ENCODE measurements at regions not wholly inside any gene's neighbourhood (a gene's known extent, or its start where the extent isn't known, plus 50 kb on each side); places are given as distances from the start of the nearest gene placed in this dataset.

GRCh38 chr15:94930960-94931359 lies 699.6 kb downstream of the MCTP2 start:
- no peaks in the 10 kb centered on the region for H3K9me3 ChIP-seq (replicated peaks; ENCODE audit: insufficient read depth, low read length)
- TF ChIP-seq CTCF (IDR thresholded peaks at IDR 0.05; ENCODE audit: low read length) = no peak
- no peak for TF ChIP-seq EZH2phosphoT487 (IDR thresholded peaks at IDR 0.05; ENCODE audit: low read length)
- no peak for TF ChIP-seq EZH2 (optimal IDR thresholded peaks at IDR 0.05; ENCODE audit: low read depth, low read length)
- H3K79me2 ChIP-seq (ENCODE audit: low read length) = no peaks in the 10 kb centered on the region
- H3K4me2 ChIP-seq (ENCODE audit: low read depth, low read length) = no peak overlapping the region
- H3K4me3 ChIP-seq (ENCODE audit: low read length) = no peak overlapping the region
- H3K36me3 ChIP-seq (replicated peaks; ENCODE audit: insufficient read depth, low read length) = no peaks in the 10 kb centered on the region
- H3F3A ChIP-seq (ENCODE audit: insufficient read depth, low read length) = no peaks in the 10 kb centered on the region
- H3K9me2 ChIP-seq (replicated peaks; ENCODE audit: insufficient read depth, low read length) = no peaks in the 10 kb centered on the region
- H3K9ac ChIP-seq (ENCODE audit: low read length) = no peak overlapping the region
- H3K4me1 ChIP-seq (ENCODE audit: low read length) = no peaks in the 10 kb centered on the region
- no peaks in the 10 kb centered on the region for H3K27me3 ChIP-seq (replicated peaks; ENCODE audit: insufficient read depth, low read length)
- no peak overlapping the region for H2AFZ ChIP-seq (ENCODE audit: low read length)
- H3K27ac ChIP-seq (ENCODE audit: low read length) = no peak overlapping the region
- no peak for DNase-seq
- H4K20me1 ChIP-seq (ENCODE audit: insufficient read depth, low read length) = no peaks in the 10 kb centered on the region

- no peaks in the 10 kb centered on the region for H4K20me1 ChIP-seq (ENCODE audit: insufficient read depth, low read length)
- H3K36me3 ChIP-seq (replicated peaks; ENCODE audit: insufficient read depth, low read length) = no peaks in the 10 kb centered on the region
- no peaks in the 10 kb centered on the region for H3K27me3 ChIP-seq (replicated peaks; ENCODE audit: insufficient read depth, low read length)
- H3K9ac ChIP-seq (ENCODE audit: low read length) = no peak overlapping the region
- H3K27ac ChIP-seq (ENCODE audit: low read length) = no peak overlapping the region
- H3K79me2 ChIP-seq (ENCODE audit: low read length) = no peaks in the 10 kb centered on the region
- no peaks in the 10 kb centered on the region for H3K9me3 ChIP-seq (replicated peaks; ENCODE audit: insufficient read depth, low read length)
- H3K4me1 ChIP-seq (ENCODE audit: low read length) = no peaks in the 10 kb centered on the region
- DNase-seq = no peak
- no peak for TF ChIP-seq EZH2phosphoT487 (IDR thresholded peaks at IDR 0.05; ENCODE audit: low read length)
- TF ChIP-seq CTCF (IDR thresholded peaks at IDR 0.05; ENCODE audit: low read length) = no peak
- no peak for TF ChIP-seq EZH2 (optimal IDR thresholded peaks at IDR 0.05; ENCODE audit: low read depth, low read length)
- H3K4me3 ChIP-seq (ENCODE audit: low read length) = no peak overlapping the region
- no peak overlapping the region for H3K4me2 ChIP-seq (ENCODE audit: low read depth, low read length)
- no peaks in the 10 kb centered on the region for H3K9me2 ChIP-seq (replicated peaks; ENCODE audit: insufficient read depth, low read length)
- H2AFZ ChIP-seq (ENCODE audit: low read length) = no peak overlapping the region
- no peaks in the 10 kb centered on the region for H3F3A ChIP-seq (ENCODE audit: insufficient read depth, low read length)
Observed at GRCh38 chr15:94934440-94934839, 703.1 kb downstream of the MCTP2 start.

GRCh38 chr15:94937242-94937641 lies 705.9 kb downstream of the MCTP2 start:
- H2AFZ ChIP-seq (ENCODE audit: low read length) = no peak overlapping the region
- H3K9me3 ChIP-seq (replicated peaks; ENCODE audit: insufficient read depth, low read length) = no peaks in the 10 kb centered on the region
- no peak overlapping the region for H3K27ac ChIP-seq (ENCODE audit: low read length)
- no peak for DNase-seq
- TF ChIP-seq CTCF (IDR thresholded peaks at IDR 0.05; ENCODE audit: low read length) (no peak), EZH2 (optimal IDR thresholded peaks at IDR 0.05; ENCODE audit: low read depth, low read length) (no peak), EZH2phosphoT487 (IDR thresholded peaks at IDR 0.05; ENCODE audit: low read length) (no peak)
- H3K4me2 ChIP-seq (ENCODE audit: low read depth, low read length) = no peak overlapping the region
- H3K4me1 ChIP-seq (ENCODE audit: low read length) = no peaks in the 10 kb centered on the region
- H3K4me3 ChIP-seq (ENCODE audit: low read length) = no peak overlapping the region
- H4K20me1 ChIP-seq (ENCODE audit: insufficient read depth, low read length) = no peaks in the 10 kb centered on the region
- H3K36me3 ChIP-seq (replicated peaks; ENCODE audit: insufficient read depth, low read length) = no peaks in the 10 kb centered on the region
- no peaks in the 10 kb centered on the region for H3K27me3 ChIP-seq (replicated peaks; ENCODE audit: insufficient read depth, low read length)
- H3K9me2 ChIP-seq (replicated peaks; ENCODE audit: insufficient read depth, low read length) = no peaks in the 10 kb centered on the region
- no peaks in the 10 kb centered on the region for H3K79me2 ChIP-seq (ENCODE audit: low read length)
- no peaks in the 10 kb centered on the region for H3F3A ChIP-seq (ENCODE audit: insufficient read depth, low read length)
- no peak overlapping the region for H3K9ac ChIP-seq (ENCODE audit: low read length)

Data from MM.1S (cell line).